ENCODE measurements at regions not wholly inside any gene's neighbourhood (a gene's known extent, or its start where the extent isn't known, plus 50 kb on each side); places are given as distances from the start of the nearest gene placed in this dataset.
"Not testable (repeated sequence)": the region's sequence is repeated elsewhere in the genome, so short reads cannot be mapped to it uniquely, and the experiment has no call there.

DNA sequence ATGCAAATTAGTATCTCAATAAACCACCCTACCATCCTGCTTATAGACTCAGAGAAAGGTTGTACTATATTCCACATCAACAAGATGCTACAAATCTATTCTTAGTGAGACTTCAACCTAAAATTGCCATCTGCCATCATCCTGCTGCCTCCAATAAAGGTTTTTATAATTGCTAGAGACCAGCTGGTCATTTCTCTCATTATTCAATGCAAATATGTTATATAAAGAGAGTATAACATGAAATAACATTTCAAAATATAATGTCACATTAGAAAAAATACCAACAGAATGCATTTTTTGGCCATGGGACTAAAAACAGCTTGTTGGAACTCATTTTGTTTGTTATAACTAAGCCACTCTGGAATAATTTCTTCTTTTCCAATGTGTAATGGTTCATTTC is 247.3 kb downstream of the LRIG3 start:
- no peak for DNase-seq

DNA sequence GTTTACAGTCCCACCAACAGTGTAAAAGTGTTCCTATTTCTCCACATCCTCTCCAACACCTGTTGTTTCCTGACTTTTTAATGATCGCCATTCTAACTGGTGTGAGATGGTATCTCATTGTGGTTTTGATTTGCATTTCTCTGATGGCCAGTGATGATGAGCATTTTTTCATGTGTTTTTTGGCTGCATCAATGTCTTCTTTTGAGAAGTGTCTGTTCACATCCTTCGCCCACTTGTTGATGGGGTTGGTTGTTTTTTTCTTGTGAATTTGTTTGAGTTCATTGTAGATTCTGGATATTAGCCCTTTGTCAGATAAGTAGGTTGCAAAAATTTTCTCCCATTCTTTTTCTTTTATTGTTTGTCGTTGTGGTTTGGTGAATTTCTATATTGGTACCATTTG is 242.5 kb downstream of the LRIG3 start:
- DNase-seq: not testable (repeated sequence)

DNA sequence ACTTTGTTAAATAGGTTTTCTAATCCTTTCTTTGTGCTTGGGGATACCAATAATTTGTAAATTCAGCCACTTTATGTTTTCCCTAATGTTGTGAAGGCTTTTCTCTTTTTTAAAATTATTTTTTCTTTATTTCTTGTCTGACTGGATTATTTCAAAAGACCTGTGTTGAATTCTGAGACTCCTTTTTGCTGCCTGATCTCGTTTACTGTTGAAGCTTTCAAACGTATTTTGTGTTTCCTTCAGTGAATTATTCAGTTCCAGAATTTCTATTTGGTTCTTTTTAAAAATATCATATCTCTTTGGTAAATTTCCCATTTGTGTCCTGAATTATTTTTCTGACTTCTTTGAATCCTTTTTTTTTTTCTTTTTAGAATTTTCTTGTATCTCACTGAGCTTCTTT is 241.6 kb downstream of the LRIG3 start:
- no peak for DNase-seq

DNA sequence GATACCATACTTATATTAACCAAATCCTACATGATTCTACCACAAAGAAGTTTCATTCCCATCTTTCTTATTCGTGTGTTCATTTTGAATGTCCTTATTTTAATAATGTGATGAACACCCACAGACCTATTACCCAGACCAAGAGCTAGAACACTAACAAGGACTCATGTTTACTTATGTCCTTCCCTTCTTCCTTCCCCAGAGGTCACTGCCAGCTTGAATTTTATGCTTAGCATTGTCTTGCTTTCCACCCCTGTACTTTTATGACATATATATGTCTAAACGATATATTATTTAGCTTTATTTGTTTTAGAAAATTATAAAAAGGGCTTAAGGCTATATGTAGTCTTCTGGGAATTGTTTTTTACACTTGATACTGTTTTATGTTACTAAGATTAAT is 238.6 kb downstream of the LRIG3 start:
- no peak for DNase-seq

DNA sequence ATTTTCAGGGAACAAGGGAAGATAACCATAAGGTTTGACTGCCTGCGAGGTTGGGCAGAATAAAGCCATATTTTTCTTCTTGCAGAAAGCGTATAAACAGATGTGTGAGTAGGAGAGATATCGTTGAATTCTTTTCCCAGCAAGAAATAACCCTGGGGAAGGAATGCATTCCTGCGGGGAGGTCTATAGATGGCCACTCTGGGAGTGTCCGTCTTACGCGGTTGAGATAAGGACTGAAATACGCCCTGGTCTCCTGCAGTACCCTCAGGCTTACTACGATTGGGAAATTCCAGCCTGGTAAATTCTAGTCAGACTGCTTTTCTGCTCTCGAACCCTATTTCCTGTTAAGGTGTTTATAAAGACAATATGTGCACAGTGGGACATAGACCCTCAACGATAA is 225.0 kb downstream of the LRIG3 start:
- no peak for DNase-seq

DNA sequence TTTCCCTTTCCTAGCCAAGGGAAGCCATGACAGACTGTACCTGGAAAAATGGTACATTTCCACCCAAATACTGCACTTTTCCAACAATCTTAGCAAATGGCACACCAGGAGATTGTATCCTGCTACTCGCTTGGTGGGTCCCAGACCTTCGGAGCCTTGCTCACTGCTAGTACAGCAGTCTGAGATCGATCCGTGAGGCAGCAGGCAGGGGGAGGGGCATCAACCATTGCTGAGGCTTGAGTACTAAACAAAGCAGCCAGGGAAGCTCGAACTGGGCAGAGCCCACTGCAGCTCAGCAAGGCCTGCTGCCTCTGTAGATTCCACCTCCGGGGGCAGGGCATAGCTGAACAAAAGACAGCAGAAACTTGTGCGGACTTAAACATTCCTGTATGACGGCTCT is 218.8 kb downstream of the LRIG3 start:
- no peak for DNase-seq

DNA sequence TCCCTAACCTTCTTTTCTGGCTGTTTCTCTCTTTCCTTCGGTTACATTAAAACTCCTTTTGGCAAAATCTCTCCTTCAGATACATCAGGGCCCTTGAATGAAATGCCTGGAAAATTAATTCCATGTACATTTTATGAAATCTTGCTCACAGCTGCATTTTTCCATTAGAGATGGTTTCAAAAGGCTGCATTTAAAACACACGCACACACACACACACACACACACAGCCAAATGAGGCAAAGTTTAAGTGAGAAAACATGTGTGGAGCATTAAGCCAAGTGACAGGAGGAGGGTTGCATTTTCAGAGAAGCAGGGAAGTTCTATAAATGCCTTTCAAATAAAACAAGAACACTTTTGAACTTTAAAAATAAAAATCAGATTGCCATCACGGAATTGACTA is 216.4 kb downstream of the LRIG3 start:
- no peak for DNase-seq

DNA sequence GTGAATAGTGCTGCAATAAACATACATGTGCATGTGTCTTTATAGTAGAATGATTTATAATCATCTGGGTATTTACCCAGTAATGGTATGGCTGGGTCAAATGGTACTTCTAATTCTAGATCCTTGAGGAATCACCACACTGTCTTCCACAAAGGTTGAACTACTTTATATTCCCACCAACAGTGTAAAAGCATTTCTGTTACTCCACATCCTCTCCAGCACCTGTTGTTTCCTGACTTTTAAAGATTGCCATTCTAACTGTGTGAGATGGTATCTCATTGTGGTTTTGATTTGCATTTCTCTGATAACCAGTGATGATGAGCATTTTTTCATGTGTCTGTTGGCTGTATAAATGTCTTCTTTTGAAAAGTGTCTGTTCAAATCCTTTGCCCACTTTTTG is 215.5 kb downstream of the LRIG3 start:
- not testable (repeated sequence) for DNase-seq

DNA sequence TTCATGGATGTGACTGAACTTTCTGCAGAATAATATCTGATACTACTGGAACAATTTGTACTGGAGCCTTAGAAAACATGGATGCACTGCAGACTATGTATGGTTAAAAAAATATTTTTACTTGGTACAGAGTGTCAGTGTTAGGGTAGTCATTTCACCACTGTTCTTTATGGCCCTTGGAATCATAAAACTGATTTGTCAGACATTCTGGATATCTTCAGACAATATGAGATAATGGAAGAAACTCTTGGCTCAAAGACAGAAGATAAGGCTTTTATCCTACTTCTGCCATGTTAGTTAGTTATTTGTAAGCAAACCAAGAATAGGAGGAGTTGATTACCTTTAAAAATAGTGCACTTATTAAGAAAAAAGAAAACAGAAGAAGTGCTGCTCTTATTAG is 209.4 kb downstream of the LRIG3 start:
- no peak for DNase-seq

DNA sequence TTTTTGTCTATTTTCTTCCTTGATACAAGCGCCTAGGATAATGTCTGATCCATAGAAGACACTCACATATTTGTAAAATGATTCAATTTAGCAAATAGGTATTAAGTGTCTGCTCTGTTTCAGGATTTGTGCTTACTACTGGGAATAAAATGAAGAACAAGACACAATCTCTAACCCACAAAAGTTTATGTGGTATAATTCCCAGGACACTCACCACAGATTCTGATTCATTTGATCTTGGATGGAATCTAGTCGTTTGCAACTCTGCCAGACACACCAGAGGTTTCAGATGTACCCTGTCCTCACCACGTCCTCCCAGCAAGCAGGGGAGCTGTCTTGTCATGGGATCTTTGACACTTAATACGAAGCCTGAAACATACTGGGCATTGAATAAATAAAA is 208.3 kb downstream of the LRIG3 start:
- DNase-seq: no peak

DNA sequence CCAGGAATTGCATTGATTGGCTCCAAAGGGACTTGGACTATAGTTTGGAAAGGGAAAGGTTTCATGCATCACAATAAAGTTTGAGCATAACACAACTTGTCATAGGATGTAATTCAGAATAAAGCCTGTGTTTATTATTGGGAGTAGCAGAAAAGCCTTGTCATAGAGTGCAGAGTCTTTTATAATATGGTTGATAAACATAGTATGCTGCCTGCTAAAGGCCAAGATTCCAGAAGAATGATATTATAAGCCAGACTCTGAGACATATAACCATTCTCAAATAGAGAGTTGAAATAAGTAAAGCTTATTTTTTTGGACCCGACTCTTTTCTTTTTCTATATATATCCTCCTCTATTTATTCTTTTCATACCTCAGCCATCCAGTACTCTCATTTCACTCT is 207.3 kb downstream of the LRIG3 start:
- DNase-seq: no peak

DNA sequence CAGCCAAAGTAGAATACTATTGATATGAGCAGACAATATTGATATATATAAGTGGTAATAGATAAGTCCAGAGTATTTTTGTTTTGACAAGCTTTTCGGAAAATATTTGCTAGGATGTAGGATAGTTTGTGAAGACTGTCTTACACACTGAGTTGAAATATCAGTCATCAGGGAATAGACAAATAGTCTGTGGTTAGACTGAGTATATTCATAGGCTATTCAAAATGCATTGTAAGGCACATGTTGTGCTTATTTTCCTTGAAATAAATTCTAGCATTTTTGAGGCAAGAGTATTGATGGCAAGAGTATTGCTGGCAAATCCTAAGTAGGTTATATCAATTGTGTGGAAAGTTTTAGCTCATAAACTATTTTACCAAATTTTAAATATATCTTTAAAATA is 201.1 kb downstream of the LRIG3 start:
- DNase-seq: no peak

DNA sequence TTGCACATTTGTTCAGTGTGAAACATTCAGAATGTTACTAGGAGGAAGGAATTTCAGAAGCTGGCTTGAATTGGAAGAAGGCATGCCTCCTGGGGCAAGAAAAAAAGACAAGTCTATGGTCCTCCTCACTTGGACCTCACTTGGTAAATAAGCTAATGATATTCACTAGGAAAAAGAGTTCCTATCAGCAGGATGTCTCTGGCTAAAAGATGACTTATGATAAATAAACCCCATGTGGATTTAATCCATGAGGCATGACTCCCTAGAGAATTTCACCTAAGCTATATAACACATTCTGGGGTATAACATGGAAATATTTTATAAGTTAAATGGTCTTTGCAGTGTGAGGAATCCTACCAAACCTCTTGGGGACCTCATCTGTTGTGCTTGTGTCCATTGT is 199.9 kb downstream of the LRIG3 start:
- DNase-seq: no peak

DNA sequence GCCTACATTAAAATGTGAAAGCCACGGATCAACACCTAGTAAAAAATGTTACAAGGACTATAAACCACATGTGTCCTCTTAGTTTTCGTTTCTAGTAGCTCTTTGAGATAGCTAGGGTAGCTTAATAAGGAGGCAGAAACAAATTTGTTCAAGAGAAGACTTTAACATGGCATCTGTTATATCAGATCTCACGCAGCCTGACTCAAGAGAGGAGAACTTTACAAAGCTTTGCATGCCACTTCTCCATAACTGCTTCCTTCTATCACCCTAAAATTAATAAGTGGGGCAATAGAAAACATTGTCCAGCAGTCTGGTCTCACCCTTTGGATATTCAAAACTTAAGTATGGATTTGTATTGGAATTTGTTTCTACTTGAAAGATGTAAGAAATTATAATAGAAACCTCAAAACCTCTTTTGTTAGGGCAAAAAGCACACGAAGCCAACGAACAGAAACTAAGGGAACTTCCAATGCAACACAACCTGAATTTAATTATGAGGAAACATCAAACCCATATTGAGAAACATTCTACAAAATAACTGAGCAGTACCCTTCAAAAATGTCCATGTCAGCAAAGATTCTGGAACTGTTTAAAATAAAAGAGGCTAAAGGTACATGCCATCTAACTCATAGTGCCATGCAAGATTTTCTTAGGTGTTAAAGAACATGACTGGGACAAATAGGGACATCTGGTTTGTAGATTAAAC is 194.8 kb downstream of the LRIG3 start:
- DNase-seq: no peak

DNA sequence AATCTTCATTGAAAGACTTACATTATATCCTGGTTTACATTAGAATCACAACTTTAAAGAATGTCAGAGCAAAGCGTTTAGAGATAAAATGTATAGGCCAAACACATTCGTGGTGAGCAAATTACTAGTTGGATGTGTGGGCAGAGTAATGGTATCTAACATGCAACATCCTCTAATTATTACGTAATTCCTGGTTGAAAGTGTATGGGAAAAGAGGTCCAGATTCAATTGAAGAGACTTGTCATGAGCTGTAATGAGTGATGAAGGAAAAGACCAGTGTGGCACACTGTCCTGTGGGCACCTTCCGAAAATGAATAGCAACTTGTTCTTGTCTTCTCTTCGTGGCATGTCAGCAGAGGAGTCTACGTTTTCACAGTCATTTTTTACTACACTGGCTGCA is 192.8 kb downstream of the LRIG3 start:
- no peak for DNase-seq

DNA sequence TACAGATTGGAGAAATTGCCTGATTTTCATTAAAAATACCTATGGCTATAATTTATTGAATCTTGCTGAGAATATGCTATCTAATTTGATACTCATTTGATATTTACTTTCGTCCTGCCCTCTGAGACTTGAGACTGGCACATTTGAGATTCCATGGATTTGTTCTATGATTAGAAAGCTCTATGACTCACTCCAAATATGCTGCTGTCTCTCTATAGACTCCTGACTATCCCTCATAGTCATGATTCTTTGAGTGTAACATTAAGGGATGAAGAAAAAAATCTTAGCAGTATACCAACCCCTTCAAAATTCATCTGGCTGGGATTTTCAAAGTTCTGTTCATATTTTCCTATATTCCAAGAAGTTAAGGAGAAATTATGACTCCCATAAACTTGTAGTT is 191.9 kb downstream of the LRIG3 start:
- peak; percentile 25 for DNase-seq

DNA sequence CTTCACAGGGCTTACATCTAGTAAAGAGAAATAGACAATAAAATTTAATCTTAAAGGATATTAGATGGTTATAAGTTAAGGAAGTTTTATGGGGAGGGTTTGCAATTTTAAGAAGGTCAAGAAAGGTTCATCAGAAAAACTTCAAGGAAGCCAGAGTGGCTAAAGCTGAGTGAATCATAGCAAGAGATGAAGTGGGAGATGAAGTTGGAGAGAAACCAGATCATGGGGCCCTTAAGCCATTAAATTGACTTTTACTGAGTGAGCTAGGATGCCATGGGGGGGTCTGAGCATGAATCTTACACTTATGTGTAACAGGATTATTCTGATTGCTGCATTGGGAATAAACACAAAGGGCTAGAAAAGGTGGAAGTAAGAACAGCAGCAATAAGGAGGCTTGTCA is 189.2 kb downstream of the LRIG3 start:
- DNase-seq: no peak

DNA sequence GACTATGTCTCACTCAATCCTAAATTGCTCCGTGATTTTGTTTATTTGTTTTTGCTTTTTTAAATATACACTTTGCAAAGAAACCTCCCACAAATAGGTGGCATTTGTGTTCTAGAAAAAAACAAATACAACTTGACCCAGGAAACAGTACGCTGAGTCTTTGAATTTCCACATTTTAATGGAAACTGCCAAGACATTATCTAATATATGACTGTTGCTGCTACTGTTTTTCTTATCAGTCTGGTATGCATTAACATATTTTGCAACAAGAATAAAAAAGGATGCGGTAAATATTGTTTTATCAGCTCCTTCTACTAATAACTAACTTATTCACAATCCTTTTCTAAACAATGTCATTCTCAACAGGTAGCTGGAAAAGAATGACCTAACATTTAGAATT is 187.4 kb downstream of the LRIG3 start:
- DNase-seq: no peak

DNA sequence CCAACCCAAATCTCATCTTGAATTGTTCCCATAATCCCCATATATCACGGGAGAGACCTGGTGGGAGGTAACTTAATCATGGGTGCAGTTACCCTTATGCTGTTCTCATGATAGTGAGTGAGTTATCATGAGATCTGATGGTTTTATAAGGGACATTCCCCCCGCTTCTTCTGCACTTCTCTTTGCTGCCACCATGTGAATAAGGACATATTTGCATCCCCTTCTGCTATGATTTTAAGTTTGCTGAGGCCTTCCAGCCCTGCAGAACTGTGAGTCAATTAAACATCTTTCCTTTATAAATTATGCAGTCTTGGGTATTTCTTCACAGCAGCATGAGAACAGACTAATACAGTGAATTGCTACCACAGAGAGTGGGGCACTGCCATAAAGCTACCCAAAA is 179.1 kb downstream of the LRIG3 start:
- DNase-seq: no peak

DNA sequence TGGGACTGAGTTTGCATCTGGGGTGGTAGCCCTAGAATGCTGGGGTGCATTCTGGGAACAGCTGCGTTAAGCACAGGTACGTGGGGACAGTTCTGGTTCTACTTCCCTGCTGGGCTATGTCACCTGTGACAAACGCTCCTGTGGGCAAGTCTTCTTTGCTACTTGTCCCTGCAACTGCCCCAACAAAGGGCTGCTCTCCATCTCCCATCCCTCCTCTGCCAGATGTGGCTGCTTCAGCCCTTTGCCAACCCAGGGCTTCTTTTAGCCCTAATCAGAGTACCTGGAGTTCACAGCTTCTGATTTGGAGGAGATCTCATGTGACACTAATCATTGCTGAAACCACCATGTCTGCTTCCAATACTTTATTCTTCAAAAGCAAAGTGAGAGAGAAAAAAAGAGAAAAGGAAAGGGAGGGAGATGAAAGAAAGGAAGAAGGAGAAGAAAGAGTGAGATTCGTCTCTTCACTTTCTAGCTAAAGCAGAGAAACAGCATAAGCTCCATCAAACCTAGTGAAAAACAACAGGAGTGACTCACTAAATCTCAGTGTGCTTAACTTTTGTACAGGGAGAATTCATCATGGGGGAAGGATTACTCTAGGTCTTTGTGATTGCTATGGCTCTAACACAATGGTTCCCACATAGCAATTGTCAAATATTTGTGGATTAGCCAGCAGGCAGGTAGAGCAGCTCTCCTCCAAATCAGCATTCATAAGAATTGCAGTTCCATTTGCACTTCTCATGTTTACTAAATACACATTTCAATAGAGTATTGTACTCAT is 174.8 kb downstream of the LRIG3 start:
- no peak for DNase-seq

DNA sequence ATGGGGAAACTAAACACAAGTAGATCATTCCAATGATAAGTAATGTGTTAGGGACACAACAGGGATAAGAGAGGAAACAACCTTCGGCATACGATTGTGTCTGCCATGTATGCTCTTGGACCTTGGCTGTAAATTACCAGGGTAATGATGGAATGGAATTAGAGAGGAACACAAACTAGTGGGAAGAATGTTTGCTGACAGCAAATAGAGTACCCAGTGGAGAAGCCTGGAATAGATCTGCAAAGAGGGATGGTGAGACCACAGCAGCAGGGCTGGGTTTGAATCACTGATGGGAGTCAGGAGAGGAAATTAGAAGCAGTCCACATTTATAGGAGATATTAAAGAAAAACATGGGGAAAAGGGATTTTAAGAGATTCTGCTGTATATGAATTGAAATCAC is 172.8 kb downstream of the LRIG3 start:
- no peak for DNase-seq

DNA sequence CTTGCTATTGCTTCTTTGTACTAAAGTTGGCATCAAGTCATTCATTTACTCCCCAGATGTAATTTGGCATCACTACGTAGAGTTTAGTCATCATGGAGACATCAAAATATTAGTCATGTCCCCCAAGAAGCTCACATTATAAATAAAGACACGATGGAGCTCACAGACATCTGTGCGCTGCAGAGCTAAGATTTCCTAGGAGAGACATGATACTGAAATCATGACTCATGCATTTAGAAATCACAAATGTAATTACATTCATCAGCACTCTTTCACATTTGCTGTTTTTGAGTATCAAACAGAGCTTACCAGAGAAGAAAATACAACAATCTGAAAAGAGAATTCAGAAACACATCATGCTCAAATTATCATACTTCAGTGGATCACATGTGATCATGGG is 169.8 kb downstream of the LRIG3 start:
- DNase-seq: peak; percentile 47

DNA sequence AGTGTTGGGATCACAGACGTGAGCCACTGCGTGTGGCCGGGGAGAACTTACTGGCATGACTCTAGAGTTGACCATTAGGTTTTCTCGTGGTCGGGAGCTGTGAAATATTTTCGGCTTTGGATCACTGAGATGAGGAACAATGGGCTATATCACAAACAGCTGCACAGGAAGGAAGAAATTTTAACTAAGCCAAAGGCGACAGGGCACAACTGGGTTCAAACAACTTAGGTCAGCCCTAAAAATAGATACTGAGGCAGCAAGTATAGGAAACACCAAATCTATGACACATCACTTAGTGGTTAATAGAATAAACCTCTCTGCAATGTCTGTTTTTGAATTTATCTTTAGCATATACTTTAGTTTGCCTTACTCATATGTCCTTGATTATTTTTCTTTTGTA is 162.9 kb downstream of the LRIG3 start:
- DNase-seq: peak; percentile 54

DNA sequence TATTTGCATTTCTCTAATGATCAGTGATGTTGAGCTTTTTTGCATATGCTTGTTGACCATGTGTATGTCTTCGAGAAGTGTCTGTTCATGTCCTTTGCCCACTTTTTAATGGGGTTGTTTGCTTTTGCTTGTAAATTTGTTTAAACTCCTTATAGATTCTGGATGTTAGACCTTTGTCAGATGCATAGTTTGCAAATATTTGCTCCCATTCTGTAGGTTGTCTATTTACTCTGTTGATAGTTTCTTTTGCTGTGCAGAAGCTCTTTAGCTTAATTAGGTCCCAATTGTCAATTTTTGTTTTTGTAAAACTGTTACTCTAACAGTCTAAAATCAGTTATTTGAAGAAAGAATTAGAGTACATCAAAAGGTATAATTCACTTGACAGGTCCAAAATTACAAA is 160.6 kb downstream of the LRIG3 start:
- DNase-seq: not testable (repeated sequence)

DNA sequence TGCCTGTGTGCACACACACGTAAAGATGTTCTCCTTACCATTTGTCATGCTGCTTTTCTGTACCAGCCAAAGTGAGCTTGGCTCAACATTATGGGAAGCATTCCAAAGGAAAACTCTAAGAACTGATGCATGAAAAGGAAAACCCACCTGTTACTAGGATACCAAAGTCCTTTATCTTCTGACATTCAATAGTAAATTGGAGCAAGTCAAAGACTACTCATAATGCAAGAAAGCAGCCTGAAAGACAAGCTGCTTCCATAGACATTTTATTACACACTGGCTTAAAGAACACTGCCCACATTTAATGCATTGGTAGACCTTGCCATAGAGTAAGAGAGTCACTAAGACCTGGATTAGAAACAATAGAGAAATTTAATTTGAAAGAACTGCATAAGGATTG is 159.0 kb downstream of the LRIG3 start:
- DNase-seq: no peak

Measured in amniotic stem cell (primary cell).